Liver (tissue), 3 donors: ENCODE measurements at regions not wholly inside any gene's neighbourhood (a gene's known extent, or its start where the extent isn't known, plus 50 kb on each side); places are given as distances from the start of the nearest gene placed in this dataset.

Experiments
- JUND ChIP-seq, 2 donors: IDR thresholded peaks; 2 replicates each; pipeline ENCODE4 v1.6.1; 2016; ENCODE audit warnings: antibody characterized with exemption in 2 of 2
- TF ChIP-seq, protein P1 (sequence below): fragments of 150-350 bp; IDR thresholded peaks from 2 replicates; pipeline ENCODE4 v1.5.1; 2017; ENCODE audit warnings: improper control_type of control experiment, low read depth, low read length; ENCODE audit not compliant: missing input control
- donor health status: healthy.
- donor health status: healthy.

DNA sequence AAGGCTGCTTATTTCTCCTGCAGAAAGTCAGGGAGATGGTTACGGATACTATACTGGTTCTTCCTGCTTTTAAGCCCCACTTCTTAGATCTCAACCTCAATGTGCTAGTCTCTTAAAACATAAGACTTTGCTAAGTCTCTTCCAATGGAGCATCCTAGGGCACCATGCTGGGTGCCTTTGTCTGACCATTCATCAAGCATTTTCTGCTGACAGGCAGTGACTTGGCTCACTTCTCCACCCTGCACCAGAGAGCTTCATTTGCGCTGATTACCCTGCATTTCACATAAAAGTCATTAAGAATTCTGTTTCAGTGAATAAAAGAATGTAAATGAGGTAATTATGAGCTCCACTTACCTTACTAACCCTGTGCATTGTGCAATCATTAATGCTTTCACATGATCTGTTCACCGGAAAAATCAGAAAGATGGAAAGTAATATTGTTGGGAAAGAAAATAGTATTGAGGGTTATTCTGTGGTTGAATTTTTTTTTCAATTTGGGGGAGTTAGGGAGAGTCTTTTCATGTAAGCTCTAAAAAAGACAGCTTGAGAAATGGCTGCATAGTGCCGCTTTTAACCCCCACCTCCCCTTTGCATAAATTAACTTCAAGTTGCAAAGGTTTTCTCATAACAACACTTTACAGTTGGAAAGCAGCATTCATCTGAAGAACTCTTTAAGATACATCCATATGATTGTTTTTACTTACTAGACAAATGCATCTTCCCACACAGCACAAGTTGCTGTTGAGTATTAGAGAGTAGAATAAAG lies 677.3 kb upstream of the KIRREL3 start:
- TF ChIP-seq, protein P1, sequence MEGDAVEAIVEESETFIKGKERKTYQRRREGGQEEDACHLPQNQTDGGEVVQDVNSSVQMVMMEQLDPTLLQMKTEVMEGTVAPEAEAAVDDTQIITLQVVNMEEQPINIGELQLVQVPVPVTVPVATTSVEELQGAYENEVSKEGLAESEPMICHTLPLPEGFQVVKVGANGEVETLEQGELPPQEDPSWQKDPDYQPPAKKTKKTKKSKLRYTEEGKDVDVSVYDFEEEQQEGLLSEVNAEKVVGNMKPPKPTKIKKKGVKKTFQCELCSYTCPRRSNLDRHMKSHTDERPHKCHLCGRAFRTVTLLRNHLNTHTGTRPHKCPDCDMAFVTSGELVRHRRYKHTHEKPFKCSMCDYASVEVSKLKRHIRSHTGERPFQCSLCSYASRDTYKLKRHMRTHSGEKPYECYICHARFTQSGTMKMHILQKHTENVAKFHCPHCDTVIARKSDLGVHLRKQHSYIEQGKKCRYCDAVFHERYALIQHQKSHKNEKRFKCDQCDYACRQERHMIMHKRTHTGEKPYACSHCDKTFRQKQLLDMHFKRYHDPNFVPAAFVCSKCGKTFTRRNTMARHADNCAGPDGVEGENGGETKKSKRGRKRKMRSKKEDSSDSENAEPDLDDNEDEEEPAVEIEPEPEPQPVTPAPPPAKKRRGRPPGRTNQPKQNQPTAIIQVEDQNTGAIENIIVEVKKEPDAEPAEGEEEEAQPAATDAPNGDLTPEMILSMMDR = no peak
- TF ChIP-seq JUND (IDR thresholded peaks at IDR 0.05) = no peak
